HCEC 1CT (cell line): ENCODE measurements at regions not wholly inside any gene's neighbourhood (a gene's known extent, or its start where the extent isn't known, plus 50 kb on each side); places are given as distances from the start of the nearest gene placed in this dataset.
"Not testable (repeated sequence)": the region's sequence is repeated elsewhere in the genome, so short reads cannot be mapped to it uniquely, and the experiment has no call there.

Experiments
- DNase-seq: peaks from one replicate; pipeline ENCODE4 v3.0.0-alpha.2; 2017

- DNase-seq: no peak
Measured at GRCh38 chr13:53411463-53411862, 382.9 kb downstream of the OLFM4 start.

- no peak for DNase-seq
Measured at GRCh38 chr13:53415135-53415534, 386.5 kb downstream of the OLFM4 start.

- DNase-seq: no peak
Measured at GRCh38 chr13:53417601-53418000, 389.0 kb downstream of the OLFM4 start.

- no peak for DNase-seq
Measured at GRCh38 chr13:53422415-53422814, 393.8 kb downstream of the OLFM4 start.

- DNase-seq: no peak
Measured at GRCh38 chr13:53436396-53436795, 407.8 kb downstream of the OLFM4 start.

GRCh38 chr13:53439439-53440225, 411.0 kb downstream of the OLFM4 start:
- DNase-seq: no peak

DNA sequence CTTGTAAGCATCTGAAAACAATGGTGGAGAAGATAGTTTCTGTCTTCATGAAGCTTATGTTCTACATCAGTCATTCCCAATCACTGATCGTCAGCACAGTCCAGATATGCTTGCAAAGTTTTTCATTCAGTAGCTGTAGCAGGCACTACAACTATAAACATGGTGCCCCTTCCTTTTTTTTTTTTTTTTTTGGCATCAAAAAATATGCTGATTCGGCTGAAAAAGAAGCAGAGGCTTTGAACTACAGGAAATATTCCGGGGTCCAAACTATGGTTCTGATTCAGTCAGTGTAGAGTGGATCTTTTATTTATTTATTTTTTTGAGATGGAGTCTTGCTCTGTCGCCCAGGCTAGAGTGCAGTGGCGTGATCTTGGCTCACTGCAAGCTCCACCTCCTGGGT, 414.4 kb downstream of the OLFM4 start:
- no peak for DNase-seq

GRCh38 chr13:53445686-53446085, 417.1 kb downstream of the OLFM4 start:
- DNase-seq: no peak

DNA sequence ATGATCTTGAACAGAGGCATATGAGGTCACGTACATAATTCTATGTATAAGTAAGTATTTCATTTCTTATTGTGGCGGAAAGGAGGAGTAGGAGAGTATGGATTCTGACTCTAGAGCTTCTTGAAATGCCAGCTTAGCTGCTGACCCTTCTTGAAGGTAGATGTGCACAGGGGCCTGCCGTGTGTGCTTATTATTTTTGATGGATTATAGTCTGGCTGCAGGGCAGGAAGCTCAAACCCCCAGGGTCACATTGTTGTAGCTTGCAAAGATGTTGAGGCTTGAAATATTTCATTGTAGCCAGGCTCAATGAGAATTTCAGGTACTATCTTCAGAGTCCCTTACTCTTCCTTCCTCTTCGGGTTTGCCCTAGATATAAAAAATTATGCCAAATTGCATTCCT, 418.8 kb downstream of the OLFM4 start:
- no peak for DNase-seq

DNA sequence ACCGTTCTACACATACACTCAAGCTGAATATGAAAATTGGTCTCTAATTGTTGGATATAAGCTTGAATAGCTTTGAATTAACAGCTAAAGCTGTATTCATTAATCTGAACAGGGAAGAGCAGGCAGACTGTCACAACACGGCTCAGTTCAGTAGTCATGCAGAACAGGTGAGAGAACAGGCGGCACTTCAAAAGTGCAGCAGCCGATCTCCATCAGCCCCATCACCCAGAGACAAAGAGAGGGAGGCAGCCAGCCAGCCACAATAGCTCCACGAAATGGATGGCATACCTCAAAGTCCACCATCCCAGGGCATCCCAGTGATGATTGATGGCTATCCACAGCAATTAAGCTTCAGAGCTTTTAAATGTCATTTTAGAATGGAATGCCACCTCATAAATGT, 419.2 kb downstream of the OLFM4 start:
- DNase-seq: no peak

DNA sequence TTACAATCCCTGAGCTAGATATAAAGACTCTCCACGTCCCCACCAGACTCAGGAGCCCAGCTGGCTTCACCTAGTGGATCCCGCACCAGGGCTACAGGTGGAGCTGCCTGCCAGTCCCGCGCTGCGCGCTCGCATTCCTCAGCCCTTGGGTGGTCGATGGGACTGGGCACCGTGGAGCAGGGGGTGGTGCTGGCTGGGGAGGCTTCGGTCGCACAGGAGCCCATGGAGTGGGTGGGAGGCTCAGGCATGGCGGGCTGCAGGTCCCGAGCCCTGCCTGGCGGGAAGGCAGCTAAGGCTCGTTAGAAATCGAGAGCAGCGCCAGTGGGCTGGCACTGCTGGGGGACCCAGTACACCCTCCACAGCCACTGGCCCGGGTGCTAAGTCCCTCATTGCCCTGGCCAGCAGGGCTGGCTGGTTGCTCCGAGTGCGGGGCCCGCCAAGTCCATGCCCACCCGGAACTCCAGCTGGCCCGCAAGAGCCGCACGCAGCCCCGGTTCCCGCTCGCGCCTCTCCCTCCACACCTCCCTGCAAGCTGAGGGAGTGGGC, 423.7 kb downstream of the OLFM4 start:
- DNase-seq: not testable (repeated sequence)

- DNase-seq: no peak
Measured at GRCh38 chr13:53460796-53461195, 432.2 kb downstream of the OLFM4 start.

DNA sequence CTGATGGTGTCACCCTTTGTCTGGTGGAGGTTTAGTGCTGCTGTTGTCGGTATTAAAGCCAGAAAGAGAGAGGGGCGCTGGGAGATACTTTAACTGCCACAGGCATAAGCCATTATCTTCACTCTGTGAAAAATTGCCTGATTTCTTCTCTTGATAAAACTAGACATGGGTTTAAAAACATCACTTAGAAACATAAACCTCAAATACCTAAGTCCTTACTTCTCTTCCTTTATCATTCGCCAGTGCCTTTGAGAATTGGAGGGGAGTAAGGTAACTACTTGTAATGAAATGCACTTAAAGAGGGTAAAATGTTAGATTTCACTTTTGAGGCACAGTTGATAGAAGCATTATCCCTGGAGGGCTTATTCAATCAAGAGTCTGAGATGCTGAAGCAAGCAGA, 434.5 kb downstream of the OLFM4 start:
- no peak for DNase-seq

DNA sequence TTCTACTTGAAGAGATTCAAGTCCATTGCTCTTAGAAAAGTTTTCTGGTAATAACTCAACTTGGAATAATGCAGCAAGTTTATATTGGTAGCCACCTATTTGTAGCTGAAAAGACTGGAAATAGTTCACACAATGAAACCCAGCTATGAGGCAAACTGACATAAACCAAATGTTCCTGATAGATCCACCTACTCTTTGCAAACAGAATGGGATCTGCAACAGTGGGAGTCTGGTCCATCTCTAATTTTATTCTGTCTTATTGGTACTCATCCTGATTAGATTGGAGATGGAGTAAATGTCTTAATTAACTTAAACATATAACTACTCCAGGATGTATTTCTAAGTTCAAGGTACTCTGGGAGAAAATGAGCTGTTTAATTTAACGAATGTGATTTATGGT, 438.0 kb downstream of the OLFM4 start:
- DNase-seq: no peak

- DNase-seq: no peak
Measured at GRCh38 chr13:53473397-53473796, 444.8 kb downstream of the OLFM4 start.

GRCh38 chr13:53474878-53475277, 446.3 kb downstream of the OLFM4 start:
- no peak for DNase-seq

DNA sequence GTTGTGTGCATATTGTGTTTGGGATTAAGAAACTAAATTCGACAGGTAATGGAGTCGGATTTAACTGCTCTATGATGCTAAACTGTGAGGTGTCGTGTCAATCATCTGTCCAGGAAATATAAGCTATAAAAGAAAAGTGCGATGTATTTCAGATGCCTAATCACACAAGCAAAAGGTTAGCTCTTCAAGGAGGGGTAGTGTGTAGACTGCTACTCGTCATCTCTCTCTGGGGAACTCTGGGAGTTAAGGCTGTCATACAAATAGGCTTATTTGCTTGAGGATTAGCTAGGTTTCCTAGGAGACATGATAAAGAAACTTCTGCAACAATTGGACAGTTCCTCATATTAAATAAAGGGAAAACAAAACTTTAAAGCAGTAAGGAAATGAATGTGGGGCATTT, 462.1 kb downstream of the OLFM4 start:
- DNase-seq: no peak

- DNase-seq: no peak
Measured at GRCh38 chr13:53494406-53494805, 465.8 kb downstream of the OLFM4 start.

DNA sequence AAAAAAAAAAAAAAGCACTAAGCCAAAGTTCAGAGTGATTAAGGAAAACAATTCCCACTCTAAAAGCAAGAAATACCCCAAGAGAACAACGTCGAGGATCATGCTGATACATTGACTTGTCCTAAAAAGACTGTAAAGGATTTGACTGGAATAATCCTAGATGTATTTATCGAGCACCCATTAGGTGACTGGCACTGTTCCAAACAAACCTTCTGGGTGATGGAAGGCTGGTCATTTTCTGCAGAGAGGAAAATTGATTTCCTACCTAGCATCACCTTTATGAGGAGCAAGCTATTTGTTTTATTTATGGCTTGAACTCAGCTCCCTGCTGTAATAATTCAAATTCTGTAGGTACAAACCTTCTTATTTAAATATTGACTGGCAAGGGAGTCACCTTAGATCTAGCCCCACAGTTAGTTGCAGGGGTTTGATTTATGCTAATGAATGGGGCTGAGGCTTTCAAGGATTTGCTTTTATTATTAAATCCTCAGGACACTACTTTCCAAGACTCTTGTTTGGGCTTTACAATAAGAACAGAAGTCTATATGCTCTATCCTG, 471.0 kb downstream of the OLFM4 start:
- no peak for DNase-seq

- no peak for DNase-seq
Measured at GRCh38 chr13:53501387-53501786, 472.8 kb downstream of the OLFM4 start.

DNA sequence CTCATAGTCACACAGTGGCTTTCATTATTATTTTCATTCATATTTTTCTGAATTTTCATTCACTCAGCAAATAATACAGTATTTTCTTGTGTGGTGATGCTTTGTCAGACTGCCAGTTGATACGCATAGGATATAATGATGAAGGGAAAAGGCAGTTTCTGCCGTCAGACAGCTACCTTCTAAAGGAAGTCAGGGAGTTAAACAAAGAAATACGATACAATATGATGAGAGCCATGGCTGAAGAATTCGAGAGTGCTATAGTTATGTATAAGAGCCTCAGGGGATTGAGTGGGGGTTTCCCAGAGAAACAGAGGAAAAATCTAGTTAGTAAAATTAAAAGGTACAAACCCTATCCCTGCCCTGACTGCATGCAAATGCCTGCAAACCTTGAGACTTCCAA, 479.1 kb downstream of the OLFM4 start:
- DNase-seq: no peak

GRCh38 chr13:53512635-53513034, 484.0 kb downstream of the OLFM4 start:
- DNase-seq: no peak

DNA sequence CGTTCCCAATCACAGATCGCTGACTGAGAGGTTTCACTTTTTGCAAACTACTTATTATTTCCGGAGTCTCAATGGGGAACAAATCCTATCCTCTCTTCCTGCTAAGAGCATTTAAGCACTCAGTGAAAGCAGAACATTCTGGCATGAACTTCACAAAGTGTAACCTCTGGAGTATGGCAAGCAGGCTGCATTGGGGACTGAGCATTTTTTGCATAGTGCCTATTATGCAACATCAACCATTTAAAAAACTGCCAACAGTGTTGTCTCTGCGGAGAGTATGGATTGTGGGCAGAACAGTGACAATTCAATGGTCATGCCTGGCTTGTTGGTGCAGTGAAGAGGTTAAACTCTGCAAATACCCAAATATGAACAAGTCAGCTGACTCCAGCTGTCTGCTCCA, 484.6 kb downstream of the OLFM4 start:
- DNase-seq: no peak

GRCh38 chr13:53520132-53520531, 491.5 kb downstream of the OLFM4 start:
- no peak for DNase-seq

DNA sequence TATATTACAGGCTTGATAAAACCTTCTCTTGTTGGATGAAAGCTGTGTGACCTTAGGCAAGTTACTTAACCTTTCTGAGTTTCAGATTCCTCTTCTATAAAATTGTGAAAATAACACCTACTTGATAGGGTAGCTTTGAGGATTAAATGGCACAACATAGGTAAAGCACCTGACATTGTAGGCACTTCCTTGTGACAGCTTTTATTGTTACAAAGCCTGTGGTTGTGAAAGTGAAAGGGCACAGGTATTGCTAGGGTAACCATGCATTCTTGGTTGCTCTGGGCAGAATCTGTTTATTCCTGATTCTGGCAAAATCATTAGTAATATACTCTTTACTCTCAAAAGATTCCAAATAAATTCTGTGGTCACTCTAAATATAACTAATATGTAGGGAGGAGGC, 493.4 kb downstream of the OLFM4 start:
- no peak for DNase-seq
